Keratinocyte (primary cell): ENCODE measurements at regions not wholly inside any gene's neighbourhood (a gene's known extent, or its start where the extent isn't known, plus 50 kb on each side); places are given as distances from the start of the nearest gene placed in this dataset.

Experiments
- DNase-seq: peaks from one replicate; pipeline ENCODE4 v3.0.0-alpha.2; 2011; ENCODE audit warnings: low read depth, missing footprints, low spot score
- FAIRE-seq: peaks from 2 replicates; lab custom pipeline; 2011; peaks lifted over from hg19 to GRCh38; lab: Jason Lieb, UNC
- H2AFZ ChIP-seq: 2 replicates; pipeline ENCODE4 v1.6.0; 2012; ENCODE audit warnings: low read length, control low read depth, inconsistent platforms; ENCODE audit not compliant: control insufficient read depth
- H3K27ac ChIP-seq: 2 replicates; pipeline ENCODE4 v1.5.1; 2011; ENCODE audit warnings: low read length; ENCODE audit not compliant: control insufficient read depth, insufficient read depth
- H3K27me3 ChIP-seq: 3 replicates; pipeline ENCODE4 v1.6.0; 2011; ENCODE audit warnings: low read length; ENCODE audit not compliant: control insufficient read depth, insufficient read depth; ENCODE audit errors: extremely low read depth
- H3K36me3 ChIP-seq, 2 experiments: 2 replicates in 1 of 2; 3 replicates in 1 of 2; pipeline ENCODE4 v1.5.1; 2011; ENCODE audit warnings: low read length in 2 of 2, mild to moderate bottlenecking in 1 of 2; ENCODE audit not compliant: control insufficient read depth in 2 of 2, insufficient read depth in 2 of 2; ENCODE audit errors: extremely low read depth in 1 of 2
- H3K4me1 ChIP-seq: 3 replicates; pipeline ENCODE4 v1.5.1; 2011; ENCODE audit warnings: low read length; ENCODE audit not compliant: control insufficient read depth, insufficient read depth; ENCODE audit errors: extremely low read depth
- H3K4me2 ChIP-seq: 3 replicates; pipeline ENCODE4 v1.6.0; 2011; ENCODE audit warnings: low read depth, low read length; ENCODE audit not compliant: control insufficient read depth, insufficient read depth; ENCODE audit errors: extremely low read depth
- H3K4me3 ChIP-seq, 3 experiments: fragments of 200-600 bp in 1 of 3; sonication (generic) in 1 of 3; 2 replicates in 2 of 3; 3 replicates in 1 of 3; pipeline ENCODE4 v1.5.1; 2011 to 2016; ENCODE audit warnings: low read length in 3 of 3, mild to moderate bottlenecking in 3 of 3, control low read depth in 2 of 3, inconsistent platforms in 1 of 3, low read depth in 1 of 3, mixed read lengths in 1 of 3, mixed run types in 1 of 3, moderate library complexity in 1 of 3; ENCODE audit not compliant: control insufficient read depth in 2 of 3, insufficient read depth in 2 of 3; ENCODE audit errors: extremely low read depth in 1 of 3
- H3K79me2 ChIP-seq: 2 replicates; pipeline ENCODE4 v1.6.0; 2012; ENCODE audit warnings: low read length; ENCODE audit not compliant: control insufficient read depth, insufficient read depth
- H3K9ac ChIP-seq: 3 replicates; pipeline ENCODE4 v1.6.0; 2011; ENCODE audit warnings: low read length; ENCODE audit not compliant: control insufficient read depth, insufficient read depth; ENCODE audit errors: extremely low read depth
- H3K9me1 ChIP-seq: 3 replicates; pipeline ENCODE4 v1.6.0; 2011; ENCODE audit warnings: low read length; ENCODE audit not compliant: control insufficient read depth, insufficient read depth; ENCODE audit errors: extremely low read depth
- H3K9me3 ChIP-seq: 2 replicates; pipeline ENCODE4 v1.5.1; 2012; ENCODE audit warnings: low read depth, low read length; ENCODE audit not compliant: control insufficient read depth
- H4K20me1 ChIP-seq: 3 replicates; pipeline ENCODE4 v1.6.0; 2011; ENCODE audit warnings: low read length; ENCODE audit not compliant: control insufficient read depth, insufficient read depth; ENCODE audit errors: extremely low read depth
- EZH2 ChIP-seq: IDR thresholded peaks from one replicate; pipeline ENCODE4 v1.6.1; 2012; ENCODE audit warnings: inconsistent platforms, mild to moderate bottlenecking, low read length, moderate library complexity
- dilution Hi-C: fragments of 300-500 bp; cut with MboI; formaldehyde crosslinking; loops from one replicate; pipeline ENCODE4 v1.7.0; 2020; ENCODE audit warnings: low sequenced_read_pairs; ENCODE audit not compliant: extremely low pct_ligation_motif_present
- TF ChIP-seq, protein P1 (sequence below), 3 experiments: IDR thresholded peaks in 1 of 3; conservative IDR thresholded peaks in 1 of 3; optimal IDR thresholded peaks in 1 of 3; 2 replicates in 2 of 3; 3 replicates in 1 of 3; pipeline versions ENCODE3 to v1.5.1; 2011; ENCODE audit warnings: low read length in 3 of 3, mild to moderate bottlenecking in 3 of 3, moderate library complexity in 2 of 3, control low read depth in 1 of 3, inconsistent platforms in 1 of 3; ENCODE audit not compliant: insufficient read depth in 2 of 3; ENCODE audit errors: extremely low read depth in 1 of 3

DNA sequence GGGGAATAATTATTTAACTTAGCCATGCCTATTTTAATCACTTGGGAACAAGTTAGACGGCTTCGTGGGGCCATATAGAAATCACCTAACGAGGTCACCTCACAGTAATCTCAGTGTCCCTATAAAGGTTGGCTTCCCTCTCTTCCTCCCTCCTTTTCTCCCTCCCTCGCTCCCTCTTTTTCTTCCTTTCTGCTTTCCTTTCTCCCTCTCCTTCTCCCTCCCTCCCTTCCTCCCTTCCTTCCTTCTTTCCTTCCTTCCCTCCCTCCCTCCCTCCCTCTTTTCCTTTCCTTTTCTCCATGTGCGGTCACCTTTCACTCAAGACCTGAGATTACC lies 206.1 kb upstream of the DPH6 start:
- no peaks in the 10 kb centered on the region for H3K36me3 ChIP-seq
- H3K27me3 ChIP-seq, result no peaks in the 10 kb centered on the region
- H3K9ac ChIP-seq, result no peak overlapping the region
- H2AFZ ChIP-seq, result no peak overlapping the region
- FAIRE-seq (no peak), DNase-seq (no peak)
- dilution Hi-C loops, result no loop called here
- H3K9me3 ChIP-seq, result no peaks in the 10 kb centered on the region
- no peak for TF ChIP-seq EZH2
- TF ChIP-seq, protein P1, sequence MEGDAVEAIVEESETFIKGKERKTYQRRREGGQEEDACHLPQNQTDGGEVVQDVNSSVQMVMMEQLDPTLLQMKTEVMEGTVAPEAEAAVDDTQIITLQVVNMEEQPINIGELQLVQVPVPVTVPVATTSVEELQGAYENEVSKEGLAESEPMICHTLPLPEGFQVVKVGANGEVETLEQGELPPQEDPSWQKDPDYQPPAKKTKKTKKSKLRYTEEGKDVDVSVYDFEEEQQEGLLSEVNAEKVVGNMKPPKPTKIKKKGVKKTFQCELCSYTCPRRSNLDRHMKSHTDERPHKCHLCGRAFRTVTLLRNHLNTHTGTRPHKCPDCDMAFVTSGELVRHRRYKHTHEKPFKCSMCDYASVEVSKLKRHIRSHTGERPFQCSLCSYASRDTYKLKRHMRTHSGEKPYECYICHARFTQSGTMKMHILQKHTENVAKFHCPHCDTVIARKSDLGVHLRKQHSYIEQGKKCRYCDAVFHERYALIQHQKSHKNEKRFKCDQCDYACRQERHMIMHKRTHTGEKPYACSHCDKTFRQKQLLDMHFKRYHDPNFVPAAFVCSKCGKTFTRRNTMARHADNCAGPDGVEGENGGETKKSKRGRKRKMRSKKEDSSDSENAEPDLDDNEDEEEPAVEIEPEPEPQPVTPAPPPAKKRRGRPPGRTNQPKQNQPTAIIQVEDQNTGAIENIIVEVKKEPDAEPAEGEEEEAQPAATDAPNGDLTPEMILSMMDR (optimal IDR thresholded peaks at IDR 0.05 in 1 of 3, IDR thresholded peaks at IDR 0.05 in 1 of 3, conservative IDR thresholded peaks at IDR 0.05 in 1 of 3; ENCODE audit: extremely low read depth in 1 of 3, insufficient read depth in 2 of 3, low read length in 3 of 3), result no peak
- no peaks in the 10 kb centered on the region for H3K9me1 ChIP-seq
- H3K27ac ChIP-seq, result no peak overlapping the region
- no peak overlapping the region for H3K4me2 ChIP-seq
- no peak overlapping the region for H3K4me3 ChIP-seq
- no peaks in the 10 kb centered on the region for H3K79me2 ChIP-seq
- no peaks in the 10 kb centered on the region for H3K4me1 ChIP-seq
- H4K20me1 ChIP-seq, result no peaks in the 10 kb centered on the region

DNA sequence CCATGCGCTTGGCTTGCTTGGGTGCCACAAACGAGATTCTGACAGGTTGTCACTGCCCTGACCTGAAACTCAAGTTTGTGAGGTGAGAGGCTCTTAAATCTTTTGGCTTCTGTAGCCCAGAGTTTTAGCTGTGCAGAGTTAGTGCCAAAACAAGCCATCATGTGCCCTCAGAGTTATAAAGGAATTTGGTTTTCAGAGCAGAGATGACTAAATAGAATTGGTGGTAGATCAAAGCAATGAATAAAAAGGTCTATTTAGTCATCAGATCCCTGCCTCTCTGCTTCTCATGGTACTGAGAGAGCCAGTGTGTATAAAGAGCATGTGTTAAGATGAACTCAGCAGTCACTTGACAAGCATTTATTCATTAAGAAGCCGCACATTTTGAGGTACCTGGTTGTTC lies 207.5 kb upstream of the DPH6 start:
- no peak overlapping the region for H3K9ac ChIP-seq

More for the DNA sequence above, 207.5 kb upstream of the DPH6 start:
- H3K4me3 ChIP-seq, result no peak overlapping the region
- no peak overlapping the region for H3K27ac ChIP-seq
- dilution Hi-C loops, result no loop called here
- H3K79me2 ChIP-seq, result no peaks in the 10 kb centered on the region
- no peaks in the 10 kb centered on the region for H3K9me1 ChIP-seq
- no peak overlapping the region for H3K4me2 ChIP-seq
- TF ChIP-seq, protein P1 (optimal IDR thresholded peaks at IDR 0.05 in 1 of 3, IDR thresholded peaks at IDR 0.05 in 1 of 3, conservative IDR thresholded peaks at IDR 0.05 in 1 of 3; ENCODE audit: extremely low read depth in 1 of 3, insufficient read depth in 2 of 3, low read length in 3 of 3), result no peak
- no peak for TF ChIP-seq EZH2
- H3K36me3 ChIP-seq, result no peaks in the 10 kb centered on the region
- H3K9me3 ChIP-seq, result no peaks in the 10 kb centered on the region
- no peak for DNase-seq
- no peaks in the 10 kb centered on the region for H3K4me1 ChIP-seq
- H4K20me1 ChIP-seq, result no peaks in the 10 kb centered on the region
- H3K27me3 ChIP-seq, result no peaks in the 10 kb centered on the region
- no peak overlapping the region for H2AFZ ChIP-seq
- no peak for FAIRE-seq
